ENCODE measurements at regions not wholly inside any gene's neighbourhood (a gene's known extent, or its start where the extent isn't known, plus 50 kb on each side); places are given as distances from the start of the nearest gene placed in this dataset.

GRCh38 chr6:119461187-119461586, 111.6 kb upstream of the MAN1A1 start:
- TF ChIP-seq EZH2 (IDR thresholded peaks at IDR 0.05; ENCODE audit: insufficient read depth, poor library complexity, severe bottlenecking): no peak
- TF ChIP-seq EZH2phosphoT487 (IDR thresholded peaks at IDR 0.05; ENCODE audit: insufficient read depth, low read depth): no peak
